ENCODE measurements at regions not wholly inside any gene's neighbourhood (a gene's known extent, or its start where the extent isn't known, plus 50 kb on each side); places are given as distances from the start of the nearest gene placed in this dataset.

DNA sequence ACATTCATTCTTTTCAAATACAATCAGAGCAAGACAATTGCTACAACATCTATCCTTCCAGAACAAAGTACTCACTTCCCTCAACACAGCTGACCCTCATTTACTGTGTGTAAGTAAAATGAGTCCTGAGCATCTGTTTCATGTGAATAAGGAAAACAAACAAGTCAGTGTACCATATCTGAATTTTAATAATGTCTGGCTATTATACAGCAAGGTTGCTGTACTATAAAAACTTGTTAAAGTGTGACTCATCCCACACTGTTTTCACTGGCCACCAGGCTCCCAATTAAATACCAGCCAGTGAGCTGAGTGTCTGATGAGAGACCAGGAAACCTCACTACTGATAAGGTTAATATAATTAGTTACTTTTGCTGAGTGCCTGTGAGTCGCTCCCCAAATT lies 339.8 kb downstream of the AGTPBP1 start:
- TF ChIP-seq, protein P1, sequence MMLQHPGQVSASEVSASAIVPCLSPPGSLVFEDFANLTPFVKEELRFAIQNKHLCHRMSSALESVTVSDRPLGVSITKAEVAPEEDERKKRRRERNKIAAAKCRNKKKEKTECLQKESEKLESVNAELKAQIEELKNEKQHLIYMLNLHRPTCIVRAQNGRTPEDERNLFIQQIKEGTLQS (IDR thresholded peaks at IDR 0.05): no peak
- TF ChIP-seq, protein P2, sequence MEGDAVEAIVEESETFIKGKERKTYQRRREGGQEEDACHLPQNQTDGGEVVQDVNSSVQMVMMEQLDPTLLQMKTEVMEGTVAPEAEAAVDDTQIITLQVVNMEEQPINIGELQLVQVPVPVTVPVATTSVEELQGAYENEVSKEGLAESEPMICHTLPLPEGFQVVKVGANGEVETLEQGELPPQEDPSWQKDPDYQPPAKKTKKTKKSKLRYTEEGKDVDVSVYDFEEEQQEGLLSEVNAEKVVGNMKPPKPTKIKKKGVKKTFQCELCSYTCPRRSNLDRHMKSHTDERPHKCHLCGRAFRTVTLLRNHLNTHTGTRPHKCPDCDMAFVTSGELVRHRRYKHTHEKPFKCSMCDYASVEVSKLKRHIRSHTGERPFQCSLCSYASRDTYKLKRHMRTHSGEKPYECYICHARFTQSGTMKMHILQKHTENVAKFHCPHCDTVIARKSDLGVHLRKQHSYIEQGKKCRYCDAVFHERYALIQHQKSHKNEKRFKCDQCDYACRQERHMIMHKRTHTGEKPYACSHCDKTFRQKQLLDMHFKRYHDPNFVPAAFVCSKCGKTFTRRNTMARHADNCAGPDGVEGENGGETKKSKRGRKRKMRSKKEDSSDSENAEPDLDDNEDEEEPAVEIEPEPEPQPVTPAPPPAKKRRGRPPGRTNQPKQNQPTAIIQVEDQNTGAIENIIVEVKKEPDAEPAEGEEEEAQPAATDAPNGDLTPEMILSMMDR (IDR thresholded peaks at IDR 0.05; ENCODE audit: low read depth, low read length, missing input control): no peak
- no peak for TF ChIP-seq RAD21 (IDR thresholded peaks at IDR 0.05)
- TF ChIP-seq, protein P3, sequence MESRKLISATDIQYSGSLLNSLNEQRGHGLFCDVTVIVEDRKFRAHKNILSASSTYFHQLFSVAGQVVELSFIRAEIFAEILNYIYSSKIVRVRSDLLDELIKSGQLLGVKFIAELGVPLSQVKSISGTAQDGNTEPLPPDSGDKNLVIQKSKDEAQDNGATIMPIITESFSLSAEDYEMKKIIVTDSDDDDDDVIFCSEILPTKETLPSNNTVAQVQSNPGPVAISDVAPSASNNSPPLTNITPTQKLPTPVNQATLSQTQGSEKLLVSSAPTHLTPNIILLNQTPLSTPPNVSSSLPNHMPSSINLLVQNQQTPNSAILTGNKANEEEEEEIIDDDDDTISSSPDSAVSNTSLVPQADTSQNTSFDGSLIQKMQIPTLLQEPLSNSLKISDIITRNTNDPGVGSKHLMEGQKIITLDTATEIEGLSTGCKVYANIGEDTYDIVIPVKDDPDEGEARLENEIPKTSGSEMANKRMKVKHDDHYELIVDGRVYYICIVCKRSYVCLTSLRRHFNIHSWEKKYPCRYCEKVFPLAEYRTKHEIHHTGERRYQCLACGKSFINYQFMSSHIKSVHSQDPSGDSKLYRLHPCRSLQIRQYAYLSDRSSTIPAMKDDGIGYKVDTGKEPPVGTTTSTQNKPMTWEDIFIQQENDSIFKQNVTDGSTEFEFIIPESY (IDR thresholded peaks at IDR 0.05): no peak
- no peak for TF ChIP-seq TAF1 (conservative IDR thresholded peaks at IDR 0.05)
